GM12878 (cell line): ENCODE measurements at regions not wholly inside any gene's neighbourhood (a gene's known extent, or its start where the extent isn't known, plus 50 kb on each side); places are given as distances from the start of the nearest gene placed in this dataset.

ENCODE experiments used
- ATAC-seq: fragments of 200-7000 bp; cut with Tn5 transposase; 3 replicates; pipeline ENCODE4 v1.9.1; 2020; ENCODE audit warnings: mild to moderate bottlenecking, moderate library complexity
- BruUV-seq: library from RNA; stranded (reverse); fragments of 400-500 nt; replicated peaks from 2 replicates; lab custom pipeline; 2021; lab: Mats Ljungman, UMichigan
- CTCF ChIA-PET: fragments of 300-600 bp; sonication (Branson Sonifier 250); formaldehyde crosslinking; extraction: SDS; loops from one replicate; lab custom pipeline; 2021; ENCODE audit warnings: inconsistent platforms; lab: Yijun Ruan, JAX
- POLR2A ChIA-PET: fragments of 350-600 bp; formaldehyde crosslinking; extraction: SDS; loops from one replicate; lab custom pipeline; 2021; ENCODE audit warnings: inconsistent platforms; lab: Charles Lee
- RAD21 ChIA-PET: fragments of 300-600 bp; sonication (Branson Sonifier 250); formaldehyde crosslinking; loops from one replicate; lab custom pipeline; 2023; ENCODE audit warnings: antibody characterized with exemption; ENCODE audit not compliant: unreplicated experiment; lab: Charles Lee
- SMC1A ChIA-PET: fragments of 300-600 bp; sonication (Branson Sonifier 250); formaldehyde crosslinking; loops from one replicate; lab custom pipeline; 2023; ENCODE audit not compliant: unreplicated experiment, uncharacterized antibody; lab: Charles Lee
- DNase-seq: peaks from one replicate; pipeline ENCODE4 v3.0.0-alpha.2; 2011; ENCODE audit warnings: low read depth, low spot score
- FAIRE-seq: peaks from 3 replicates; lab custom pipeline; 2011; peaks lifted over from hg19 to GRCh38; lab: Jason Lieb, UNC
- H2AFZ ChIP-seq: 2 replicates; pipeline ENCODE4 v1.6.0; 2011; ENCODE audit warnings: low read depth, low read length, control low read depth; ENCODE audit not compliant: control insufficient read depth
- H3K27ac ChIP-seq: 2 replicates; pipeline ENCODE4 v1.5.1; 2011; ENCODE audit warnings: control low read depth; ENCODE audit not compliant: control insufficient read depth, insufficient read depth
- H3K27me3 ChIP-seq, 2 experiments: replicated peaks in 1 of 2; 2 replicates each; pipeline versions ENCODE4 v1.6.0 to v1.6.1; 2011; ENCODE audit warnings: low read length in 1 of 2; ENCODE audit not compliant: control insufficient read depth in 2 of 2, insufficient read depth in 2 of 2
- H3K36me3 ChIP-seq, 2 experiments: 2 replicates each; pipeline ENCODE4 v1.5.1; 2011; ENCODE audit warnings: low read length in 1 of 2; ENCODE audit not compliant: control insufficient read depth in 2 of 2, insufficient read depth in 2 of 2
- H3K4me1 ChIP-seq: 2 replicates; pipeline ENCODE4 v1.6.1; 2011; ENCODE audit warnings: mild to moderate bottlenecking, low read length, moderate library complexity, mixed read lengths; ENCODE audit not compliant: control insufficient read depth, insufficient read depth
- H3K4me2 ChIP-seq: 2 replicates; pipeline ENCODE4 v1.6.0; 2011; ENCODE audit warnings: control low read depth; ENCODE audit not compliant: control insufficient read depth, insufficient read depth
- H3K4me3 ChIP-seq: fragments of 200-600 bp; sonication (generic); 2 replicates; pipeline ENCODE4 v1.5.1; 2016
- H3K79me2 ChIP-seq: 2 replicates; pipeline ENCODE4 v1.6.0; 2011; ENCODE audit warnings: low read length; ENCODE audit not compliant: control insufficient read depth, insufficient read depth
- H3K9ac ChIP-seq: 2 replicates; pipeline ENCODE4 v1.8.0; 2011; ENCODE audit warnings: low read length, control low read depth, mixed read lengths; ENCODE audit not compliant: control insufficient read depth, insufficient read depth
- H3K9me3 ChIP-seq: replicated peaks from 3 replicates; pipeline ENCODE4 v1.5.1; 2011; ENCODE audit warnings: mild to moderate bottlenecking, low read length; ENCODE audit not compliant: control insufficient read depth, insufficient read depth
- H4K20me1 ChIP-seq: 2 replicates; pipeline ENCODE4 v1.6.0; 2011; ENCODE audit not compliant: control insufficient read depth, insufficient read depth
- CBFB ChIP-seq: IDR thresholded peaks from 2 replicates; pipeline ENCODE4 v1.6.1; 2016; ENCODE audit warnings: antibody characterized with exemption, low read depth
- CBX5 ChIP-seq: sonication (generic); IDR thresholded peaks from 2 replicates; pipeline ENCODE4 v1.6.1; 2016; ENCODE audit warnings: low read depth, moderate library complexity, mild to moderate bottlenecking, inconsistent platforms
- CHD1 ChIP-seq: IDR thresholded peaks from 2 replicates; pipeline ENCODE4 v1.6.1; 2012; ENCODE audit warnings: low read depth, low read length, improper control_type of control experiment
- CHD4 ChIP-seq: fragments of 200-600 bp; sonication (generic); IDR thresholded peaks from 2 replicates; pipeline ENCODE4 v1.6.1; 2016; ENCODE audit warnings: mild to moderate bottlenecking
- E4F1 ChIP-seq: fragments of 450-650 bp; IDR thresholded peaks from 2 replicates; pipeline ENCODE4 v1.6.1; 2018; ENCODE audit warnings: borderline replicate concordance, mild to moderate bottlenecking; ENCODE audit not compliant: partially characterized antibody
- EP300 ChIP-seq, 2 experiments: fragments of 150-350 bp in 1 of 2; IDR thresholded peaks; 2 replicates each; pipeline ENCODE4 v1.6.1; 2011 to 2012; ENCODE audit warnings: low read depth in 2 of 2, low read length in 2 of 2, borderline replicate concordance in 1 of 2, improper control_type of control experiment in 1 of 2, inconsistent platforms in 1 of 2; ENCODE audit not compliant: control insufficient read depth in 1 of 2
- EZH2 ChIP-seq: IDR thresholded peaks from 2 replicates; pipeline ENCODE4 v1.6.1; 2012; ENCODE audit warnings: low read depth, mild to moderate bottlenecking, control low read depth, inconsistent platforms, low read length, borderline replicate concordance; ENCODE audit not compliant: control insufficient read depth
- FOXM1 ChIP-seq: IDR thresholded peaks from 2 replicates; pipeline ENCODE4 v1.6.1; 2012; ENCODE audit warnings: low read depth, mild to moderate bottlenecking, inconsistent platforms, low read length, moderate library complexity
- HDAC2 ChIP-seq: fragments of 200-600 bp; sonication (generic); IDR thresholded peaks from 2 replicates; pipeline ENCODE4 v1.6.1; 2017
- KDM1A ChIP-seq: fragments of 200-600 bp; sonication (generic); IDR thresholded peaks from 2 replicates; pipeline ENCODE4 v1.6.1; 2016; ENCODE audit warnings: borderline replicate concordance
- MLLT1 ChIP-seq: fragments of 450-650 bp; IDR thresholded peaks from 2 replicates; pipeline ENCODE4 v1.6.1; 2016; ENCODE audit warnings: mild to moderate bottlenecking
- MYB ChIP-seq: fragments of 150-350 bp; IDR thresholded peaks from 2 replicates; pipeline ENCODE4 v1.6.1; 2014; ENCODE audit warnings: mild to moderate bottlenecking, low read depth, low read length, borderline replicate concordance
- NRF1 ChIP-seq: conservative IDR thresholded peaks from 2 replicates; pipeline ENCODE4 v1.6.1; 2011; ENCODE audit warnings: mild to moderate bottlenecking, low read depth, low read length, improper control_type of control experiment
- SPI1 ChIP-seq: IDR thresholded peaks from 2 replicates; pipeline ENCODE4 v1.6.1; 2011; ENCODE audit warnings: low read depth, mild to moderate bottlenecking, low read length, moderate library complexity, borderline replicate concordance; ENCODE audit not compliant: insufficient read depth
- TCF7 ChIP-seq: IDR thresholded peaks from 2 replicates; pipeline ENCODE4 v1.6.1; 2014; ENCODE audit warnings: antibody characterized with exemption, borderline replicate concordance
- WGBS: methylation state at CpG from one replicate; pipeline ENCODE4 v1.1.6; 2016; ENCODE audit warnings: low lambda C conversion rate; ENCODE audit not compliant: insufficient replicate concordance, insufficient coverage; ENCODE audit errors: missing lambda C conversion rate; 5-methylcytosine and 5-hydroxymethylcytosine counted together
- in situ Hi-C: fragments of 300-500 bp; cut with MboI; formaldehyde crosslinking; loops from 9 replicates; pipeline ENCODE4 v1.14.3; 2018; ENCODE audit warnings: mixed read lengths
- intact Hi-C: fragments of 100-400 bp; cut with micrococcal nuclease; formaldehyde crosslinking; loops from one replicate; pipeline ENCODE4 v1.14.2; 2022; ENCODE audit not compliant: unreplicated experiment
- TF ChIP-seq, protein P1 (sequence below): fragments of 450-650 bp; formaldehyde crosslinking; IDR thresholded peaks from 2 replicates; pipeline ENCODE4 v1.5.0; 2022; ENCODE audit warnings: mild to moderate bottlenecking, missing genetic modification characterization
- TF ChIP-seq, protein P2 (sequence below): fragments of 450-650 bp; IDR thresholded peaks from 2 replicates; pipeline ENCODE4 v1.6.1; 2017; ENCODE audit warnings: mild to moderate bottlenecking

DNA sequence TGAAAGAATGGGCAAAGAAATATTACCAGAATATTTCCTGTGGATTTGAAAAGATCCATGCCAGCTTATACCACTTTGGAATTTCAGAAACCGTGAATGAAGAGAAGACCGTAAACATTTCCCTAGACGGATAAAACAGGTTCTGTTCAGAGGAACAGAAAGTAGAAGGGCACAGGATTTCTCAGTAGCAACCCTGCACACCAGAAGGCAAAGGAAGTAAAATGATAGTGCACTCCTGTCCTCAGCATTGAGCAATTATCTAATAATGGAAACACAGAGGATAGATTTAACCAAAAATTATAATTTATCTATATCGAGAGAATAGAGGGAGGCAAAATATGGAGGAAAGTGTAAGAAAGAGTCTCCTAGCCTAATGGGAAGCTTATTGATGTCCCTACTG lies 87.0 kb upstream of the ITGA6 start:
- CTCF ChIA-PET, result no interaction called here
- POLR2A ChIA-PET, result no interaction called here
- no peak overlapping the region for H3K4me2 ChIP-seq
- no peak overlapping the region for H3K9ac ChIP-seq
- DNase-seq (no peak), FAIRE-seq (no peak), ATAC-seq (no peak)
- 13% methylated on average over 4 of the region's 4 CpGs for WGBS
- BruUV-seq, result no TSS peak
- no peaks in the 10 kb centered on the region for H4K20me1 ChIP-seq
- H3K36me3 ChIP-seq, result no peaks in the 10 kb centered on the region
- in situ Hi-C loops (no loop called here), intact Hi-C loops (no loop called here)
- peaks cover 0 to 4% of the 10 kb centered on the region in 2 experiments; a peak in 1 of 4 replicates for H3K27me3 ChIP-seq
- H2AFZ ChIP-seq, result no peak overlapping the region
- no peaks in the 10 kb centered on the region for H3K79me2 ChIP-seq
- no peaks in the 10 kb centered on the region for H3K4me1 ChIP-seq
- SMC1A ChIA-PET, result no interaction called here
- RAD21 ChIA-PET, result no interaction called here
- no peak overlapping the region for H3K27ac ChIP-seq
- no peaks in the 10 kb centered on the region for H3K9me3 ChIP-seq
- no peak overlapping the region for H3K4me3 ChIP-seq
- no peak for TF ChIP-seq EP300 (IDR thresholded peaks at IDR 0.05; ENCODE audit: borderline replicate concordance in 1 of 2, control insufficient read depth in 1 of 2, low read depth in 2 of 2, low read length in 2 of 2)
- no peak for TF ChIP-seq SPI1
- TF ChIP-seq CHD4, result no peak
- no peak for TF ChIP-seq MLLT1
- TF ChIP-seq, protein P1, sequence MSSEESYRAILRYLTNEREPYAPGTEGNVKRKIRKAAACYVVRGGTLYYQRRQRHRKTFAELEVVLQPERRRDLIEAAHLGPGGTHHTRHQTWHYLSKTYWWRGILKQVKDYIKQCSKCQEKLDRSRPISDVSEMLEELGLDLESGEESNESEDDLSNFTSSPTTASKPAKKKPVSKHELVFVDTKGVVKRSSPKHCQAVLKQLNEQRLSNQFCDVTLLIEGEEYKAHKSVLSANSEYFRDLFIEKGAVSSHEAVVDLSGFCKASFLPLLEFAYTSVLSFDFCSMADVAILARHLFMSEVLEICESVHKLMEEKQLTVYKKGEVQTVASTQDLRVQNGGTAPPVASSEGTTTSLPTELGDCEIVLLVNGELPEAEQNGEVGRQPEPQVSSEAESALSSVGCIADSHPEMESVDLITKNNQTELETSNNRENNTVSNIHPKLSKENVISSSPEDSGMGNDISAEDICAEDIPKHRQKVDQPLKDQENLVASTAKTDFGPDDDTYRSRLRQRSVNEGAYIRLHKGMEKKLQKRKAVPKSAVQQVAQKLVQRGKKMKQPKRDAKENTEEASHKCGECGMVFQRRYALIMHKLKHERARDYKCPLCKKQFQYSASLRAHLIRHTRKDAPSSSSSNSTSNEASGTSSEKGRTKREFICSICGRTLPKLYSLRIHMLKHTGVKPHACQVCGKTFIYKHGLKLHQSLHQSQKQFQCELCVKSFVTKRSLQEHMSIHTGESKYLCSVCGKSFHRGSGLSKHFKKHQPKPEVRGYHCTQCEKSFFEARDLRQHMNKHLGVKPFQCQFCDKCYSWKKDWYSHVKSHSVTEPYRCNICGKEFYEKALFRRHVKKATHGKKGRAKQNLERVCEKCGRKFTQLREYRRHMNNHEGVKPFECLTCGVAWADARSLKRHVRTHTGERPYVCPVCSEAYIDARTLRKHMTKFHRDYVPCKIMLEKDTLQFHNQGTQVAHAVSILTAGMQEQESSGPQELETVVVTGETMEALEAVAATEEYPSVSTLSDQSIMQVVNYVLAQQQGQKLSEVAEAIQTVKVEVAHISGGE (CRISPR knock-in tag), result no peak
- TF ChIP-seq TCF7, result no peak
- no peak for TF ChIP-seq EZH2
- TF ChIP-seq E4F1, result no peak
- no peak for TF ChIP-seq CHD1
- TF ChIP-seq FOXM1, result no peak
- TF ChIP-seq, protein P2, sequence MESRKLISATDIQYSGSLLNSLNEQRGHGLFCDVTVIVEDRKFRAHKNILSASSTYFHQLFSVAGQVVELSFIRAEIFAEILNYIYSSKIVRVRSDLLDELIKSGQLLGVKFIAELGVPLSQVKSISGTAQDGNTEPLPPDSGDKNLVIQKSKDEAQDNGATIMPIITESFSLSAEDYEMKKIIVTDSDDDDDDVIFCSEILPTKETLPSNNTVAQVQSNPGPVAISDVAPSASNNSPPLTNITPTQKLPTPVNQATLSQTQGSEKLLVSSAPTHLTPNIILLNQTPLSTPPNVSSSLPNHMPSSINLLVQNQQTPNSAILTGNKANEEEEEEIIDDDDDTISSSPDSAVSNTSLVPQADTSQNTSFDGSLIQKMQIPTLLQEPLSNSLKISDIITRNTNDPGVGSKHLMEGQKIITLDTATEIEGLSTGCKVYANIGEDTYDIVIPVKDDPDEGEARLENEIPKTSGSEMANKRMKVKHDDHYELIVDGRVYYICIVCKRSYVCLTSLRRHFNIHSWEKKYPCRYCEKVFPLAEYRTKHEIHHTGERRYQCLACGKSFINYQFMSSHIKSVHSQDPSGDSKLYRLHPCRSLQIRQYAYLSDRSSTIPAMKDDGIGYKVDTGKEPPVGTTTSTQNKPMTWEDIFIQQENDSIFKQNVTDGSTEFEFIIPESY, result no peak
- TF ChIP-seq MYB, result no peak
- no peak for TF ChIP-seq CBFB
- TF ChIP-seq HDAC2, result no peak
- no peak for TF ChIP-seq NRF1
- TF ChIP-seq CBX5, result no peak
- TF ChIP-seq KDM1A, result no peak
